ENCODE measurements at regions not wholly inside any gene's neighbourhood (a gene's known extent, or its start where the extent isn't known, plus 50 kb on each side); places are given as distances from the start of the nearest gene placed in this dataset.

GRCh38 chr11:29781268-29781667 lies 235.6 kb downstream of the KCNA4 start:
- no peak for FAIRE-seq

DNA sequence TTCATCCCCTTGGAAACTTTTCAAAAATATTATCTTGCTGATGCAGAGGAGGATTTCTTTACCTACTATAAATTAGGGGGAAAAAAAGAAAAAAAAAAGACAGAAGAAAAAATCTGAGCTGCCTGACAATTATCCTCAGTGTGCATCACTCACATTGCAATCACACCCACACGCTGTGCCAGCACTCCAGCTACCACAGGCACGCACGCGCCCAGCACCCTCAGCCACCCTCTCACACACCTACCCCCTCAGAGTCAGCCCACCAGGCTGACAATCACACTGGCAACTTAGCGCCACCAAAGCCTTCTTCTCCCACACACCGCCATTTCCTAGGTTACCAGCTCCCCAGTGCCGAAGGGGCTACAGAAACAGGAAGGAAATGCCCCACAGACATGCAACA lies 236.1 kb downstream of the KCNA4 start:
- no peak for FAIRE-seq

- FAIRE-seq: no peak
Observed at GRCh38 chr11:29773656-29774264, 243.1 kb downstream of the KCNA4 start.

DNA sequence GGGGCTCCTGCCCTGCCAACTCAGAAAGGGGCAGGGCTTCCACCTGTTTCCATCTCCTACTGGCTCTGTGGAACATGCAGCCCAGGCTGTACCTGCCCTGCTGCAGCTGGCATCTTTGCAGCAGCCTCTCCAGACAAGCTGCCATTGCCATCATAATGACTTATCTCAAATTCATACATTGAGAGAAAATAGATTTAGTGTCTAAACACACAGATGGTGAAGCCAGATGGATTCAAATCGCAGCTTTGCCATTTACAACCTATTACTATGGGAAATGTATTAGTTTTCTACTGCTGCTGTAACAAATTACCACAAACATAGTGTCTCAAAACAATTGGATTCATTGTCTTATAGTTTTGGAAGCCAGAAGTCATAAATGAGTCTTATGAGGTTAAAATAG lies 260.0 kb downstream of the KCNA4 start:
- no peak for FAIRE-seq

GRCh38 chr11:29755474-29755873 lies 261.4 kb downstream of the KCNA4 start:
- FAIRE-seq: no peak

DNA sequence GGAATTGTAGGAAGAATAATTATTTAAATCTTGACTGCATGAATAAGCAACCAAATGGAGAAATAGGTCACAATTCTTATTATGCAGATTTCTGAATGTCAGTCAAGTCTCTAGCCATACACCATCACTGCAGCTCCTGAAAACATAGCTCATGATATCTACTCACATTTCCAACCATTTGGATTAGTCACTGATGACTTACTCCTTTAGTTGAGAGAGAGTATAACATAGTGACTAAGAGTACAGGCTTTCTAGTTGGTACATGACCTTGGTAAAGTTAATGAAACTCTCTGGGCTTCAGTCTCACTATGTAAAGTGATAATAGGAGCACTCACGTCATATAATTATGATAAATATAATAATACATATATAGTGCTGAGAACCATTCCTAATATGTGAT lies 265.2 kb downstream of the KCNA4 start:
- no peak for FAIRE-seq

GRCh38 chr11:29750392-29750791 lies 266.4 kb downstream of the KCNA4 start:
- no peak for FAIRE-seq

GRCh38 chr11:29734287-29734686 lies 282.5 kb downstream of the KCNA4 start:
- no peak for FAIRE-seq

DNA sequence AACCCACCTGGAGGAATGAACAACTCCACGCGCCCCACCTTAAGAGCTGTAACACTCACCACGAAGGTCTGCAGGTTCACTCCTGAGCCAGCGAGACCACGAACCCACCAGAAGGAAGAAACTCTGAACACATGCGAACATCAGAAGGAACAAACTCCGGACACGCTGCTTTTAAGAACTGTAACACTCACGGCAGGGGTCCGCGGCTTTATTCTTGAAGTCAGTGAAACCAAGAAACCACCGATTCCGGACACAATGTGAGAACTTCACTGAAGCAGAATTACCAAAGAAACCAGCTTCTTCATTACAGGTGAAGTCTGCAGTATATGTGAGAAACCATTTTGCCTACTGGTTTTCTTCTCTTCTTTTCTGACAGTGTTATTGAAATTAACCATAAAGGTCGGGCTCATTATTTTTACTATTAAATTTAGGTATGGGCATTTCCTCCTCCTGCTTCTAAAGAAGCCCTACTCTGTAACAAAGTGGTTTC lies 303.0 kb downstream of the KCNA4 start:
- no peak for FAIRE-seq

DNA sequence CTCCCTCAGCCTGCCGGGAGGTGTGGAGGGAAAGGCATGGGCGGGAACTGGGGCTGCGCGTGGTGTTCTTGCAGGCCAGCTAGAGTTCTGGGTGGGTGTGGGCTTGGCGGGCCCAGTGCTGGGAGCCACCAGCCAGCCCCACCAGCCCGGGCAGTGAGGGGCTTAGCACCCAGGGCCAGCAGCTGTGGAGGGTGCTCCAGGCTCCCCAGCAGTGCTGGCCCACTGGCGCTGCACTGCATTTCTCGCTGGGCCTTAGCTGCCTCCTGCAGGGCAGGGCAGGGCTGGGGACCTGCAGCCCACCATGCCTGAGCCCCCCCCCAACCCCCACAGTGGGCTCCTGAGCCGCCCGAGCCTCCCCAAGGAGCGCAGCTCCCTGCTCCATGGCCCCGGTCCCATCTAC lies 304.2 kb downstream of the KCNA4 start:
- FAIRE-seq: no peak

DNA sequence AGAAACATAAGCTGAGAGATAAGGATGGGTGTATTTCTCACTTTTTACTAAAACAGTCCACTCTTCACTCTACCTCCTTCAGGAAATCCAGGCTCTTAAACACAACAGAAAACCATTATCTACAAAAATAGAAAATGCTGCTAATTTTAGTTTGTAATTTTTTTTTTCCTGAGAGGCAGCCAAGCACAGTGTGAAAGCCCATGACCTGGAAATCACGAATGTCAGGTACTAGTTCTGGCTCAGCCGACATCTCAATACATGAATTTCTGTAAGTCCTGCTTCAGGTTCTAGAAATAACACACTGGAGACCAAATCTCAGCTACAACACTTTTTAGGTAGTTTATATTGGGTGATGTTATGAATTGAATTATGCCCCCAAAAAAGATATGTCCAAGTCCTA lies 308.9 kb downstream of the KCNA4 start:
- no peak for FAIRE-seq

GRCh38 chr11:29685361-29685760 lies 331.5 kb downstream of the KCNA4 start:
- no peak for FAIRE-seq

DNA sequence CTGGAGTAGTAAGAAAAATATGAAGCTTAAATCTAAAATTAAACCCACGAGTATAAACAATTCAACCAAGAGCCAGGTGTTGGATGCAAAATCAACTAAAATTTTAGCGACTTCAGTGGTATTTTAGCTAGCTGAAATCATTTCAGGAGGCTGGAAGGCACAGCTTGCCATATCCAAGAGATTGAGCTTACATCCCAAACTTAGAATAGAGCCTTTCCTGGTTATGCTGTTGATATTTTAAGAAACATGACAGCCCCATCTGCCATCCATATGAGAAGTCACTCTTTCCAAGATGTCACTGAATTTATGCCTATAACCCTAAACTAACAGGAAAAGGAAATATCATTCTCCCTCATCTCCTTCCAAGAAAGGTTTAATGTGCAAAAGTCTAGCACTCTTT lies 334.0 kb downstream of the KCNA4 start:
- no peak for FAIRE-seq

DNA sequence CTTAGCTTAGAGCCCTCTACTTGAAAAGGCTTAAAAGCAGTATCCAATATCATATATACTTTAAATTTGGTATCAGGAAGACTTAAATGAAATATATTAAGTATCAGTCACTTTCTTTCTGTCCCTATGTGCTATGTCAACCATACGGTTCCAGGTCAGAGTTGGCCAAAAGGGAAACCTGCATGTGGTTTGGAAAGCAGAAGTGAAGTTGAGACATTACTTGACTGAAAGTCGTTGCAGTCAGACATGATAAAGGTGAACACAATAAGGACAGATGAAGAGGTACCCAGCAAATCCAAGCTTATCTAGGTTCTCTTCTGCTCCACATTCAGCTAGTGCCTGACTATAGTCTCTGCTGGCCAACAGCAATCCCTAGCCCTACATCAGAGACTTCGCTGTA lies 336.8 kb downstream of the KCNA4 start:
- FAIRE-seq: no peak

DNA sequence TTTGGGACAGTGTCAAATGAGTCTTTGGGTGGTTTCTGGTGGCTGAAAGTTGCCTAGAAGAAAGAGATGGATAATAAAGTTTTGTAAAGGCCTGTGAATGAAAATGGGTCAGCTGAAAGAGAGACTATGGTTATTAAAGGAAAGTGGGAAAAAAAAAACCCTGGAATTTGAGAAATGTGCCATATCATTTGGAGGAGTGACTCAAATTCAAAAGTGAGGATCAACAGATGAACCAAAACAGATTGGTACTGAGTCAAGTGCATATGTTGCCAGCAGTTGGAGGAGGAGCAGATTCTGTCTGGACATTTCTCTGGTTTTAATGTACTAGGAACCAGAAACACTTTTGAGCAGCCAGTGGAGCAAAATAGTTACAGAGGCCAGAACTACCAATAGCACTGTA lies 339.8 kb downstream of the KCNA4 start:
- FAIRE-seq: no peak

- no peak for FAIRE-seq
Observed at GRCh38 chr11:29669310-29669709, 347.5 kb downstream of the KCNA4 start.

DNA sequence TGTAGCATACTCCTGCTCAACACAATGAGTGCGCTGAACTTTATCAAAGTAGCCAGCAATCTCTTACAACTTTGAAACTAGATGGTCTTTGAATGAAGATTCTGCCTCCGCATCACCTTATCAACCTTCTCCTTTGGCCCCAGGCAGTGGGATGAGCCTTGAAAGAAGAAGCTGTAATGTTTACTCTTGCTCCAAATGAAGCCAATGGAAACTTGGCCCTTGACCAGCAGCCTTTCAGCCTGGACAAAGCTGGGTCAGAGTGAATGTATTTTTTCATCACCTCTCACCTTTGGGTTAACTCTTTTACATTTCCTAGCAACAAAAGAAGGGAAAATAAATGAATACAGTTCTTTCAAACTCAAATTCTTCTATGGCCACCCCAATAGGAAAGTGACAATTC lies 359.1 kb downstream of the KCNA4 start:
- no peak for FAIRE-seq

DNA sequence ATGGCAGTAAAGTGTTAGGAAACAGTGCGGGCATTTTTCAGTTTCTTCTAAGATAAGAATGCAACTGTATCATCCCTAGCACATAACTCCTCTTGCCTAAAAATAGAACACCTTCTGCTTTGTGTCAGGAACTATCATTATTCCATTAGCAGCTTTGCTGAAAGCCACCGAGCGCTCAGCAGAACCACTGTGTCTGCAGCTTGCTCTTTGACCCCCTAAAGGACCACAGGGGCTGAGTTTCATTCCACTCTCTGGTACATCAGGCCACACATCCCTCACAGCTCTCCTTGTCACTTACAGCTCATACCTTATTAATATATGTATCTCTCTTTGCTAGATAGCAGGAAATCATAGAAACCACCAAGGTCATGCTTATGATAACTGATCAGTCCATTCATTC lies 360.2 kb downstream of the KCNA4 start:
- no peak for FAIRE-seq

DNA sequence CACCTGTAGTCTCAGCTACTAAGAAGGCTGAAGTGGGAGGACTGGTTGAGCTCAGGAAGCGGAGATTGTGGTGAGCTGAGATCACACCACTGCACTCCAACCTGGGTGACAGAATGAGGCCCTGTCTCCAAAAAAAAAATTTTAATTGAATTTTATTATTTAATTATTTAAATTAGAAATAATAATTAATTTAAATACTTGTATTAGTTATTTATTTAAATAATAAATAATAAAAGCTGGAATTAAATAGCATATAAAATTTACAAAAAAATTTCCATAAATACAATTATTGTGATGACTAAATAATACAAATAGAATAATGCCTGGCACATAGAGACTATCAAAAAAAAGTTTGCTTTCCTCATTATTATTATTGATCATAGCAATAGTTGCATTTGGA lies 371.5 kb downstream of the KCNA4 start:
- no peak for FAIRE-seq

- FAIRE-seq: no peak
Observed at GRCh38 chr11:29641201-29641600, 375.6 kb downstream of the KCNA4 start.

DNA sequence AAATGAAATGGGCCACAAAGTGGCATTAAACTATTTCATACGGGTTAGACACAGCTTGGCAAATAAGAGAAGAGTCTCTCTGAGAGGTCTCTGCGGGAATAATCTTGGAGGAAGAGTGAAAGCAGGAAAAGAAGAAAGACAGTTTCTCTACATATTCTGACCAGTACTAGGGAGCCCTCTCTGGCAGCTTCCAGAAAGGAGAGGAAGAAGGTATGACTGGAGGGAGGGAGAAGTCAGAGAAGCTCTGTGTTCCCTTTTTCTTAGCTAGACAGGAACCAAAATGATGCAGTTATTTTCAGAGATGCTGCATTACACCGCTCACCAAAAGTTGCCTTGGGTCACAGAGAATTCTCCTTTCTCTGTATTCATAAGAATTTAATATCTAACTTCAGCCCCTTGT lies 382.1 kb downstream of the KCNA4 start:
- FAIRE-seq: no peak

- no peak for FAIRE-seq
Observed at GRCh38 chr11:29634244-29634643, 382.6 kb downstream of the KCNA4 start.

DNA sequence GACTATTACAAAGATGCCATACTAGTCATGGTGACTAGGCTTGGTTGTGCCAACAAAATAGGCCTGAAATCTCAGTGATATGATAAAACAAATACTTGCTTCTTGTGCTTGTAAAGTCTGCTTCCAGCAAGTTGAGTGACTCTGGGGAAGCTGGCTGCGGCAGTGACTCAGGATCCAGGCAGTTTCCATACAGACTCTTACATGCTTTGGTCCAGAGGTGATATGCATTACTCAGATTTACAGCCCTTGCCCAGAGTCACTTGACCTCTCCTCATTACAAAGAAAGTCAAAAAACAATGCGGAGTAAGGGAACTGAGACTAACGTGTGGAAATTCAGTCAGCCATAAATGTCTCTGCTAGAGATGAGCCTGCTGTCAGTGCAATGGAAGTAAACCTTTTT lies 387.5 kb downstream of the KCNA4 start:
- FAIRE-seq: no peak

GRCh38 chr11:29628609-29629008 lies 388.2 kb downstream of the KCNA4 start:
- FAIRE-seq: no peak

DNA sequence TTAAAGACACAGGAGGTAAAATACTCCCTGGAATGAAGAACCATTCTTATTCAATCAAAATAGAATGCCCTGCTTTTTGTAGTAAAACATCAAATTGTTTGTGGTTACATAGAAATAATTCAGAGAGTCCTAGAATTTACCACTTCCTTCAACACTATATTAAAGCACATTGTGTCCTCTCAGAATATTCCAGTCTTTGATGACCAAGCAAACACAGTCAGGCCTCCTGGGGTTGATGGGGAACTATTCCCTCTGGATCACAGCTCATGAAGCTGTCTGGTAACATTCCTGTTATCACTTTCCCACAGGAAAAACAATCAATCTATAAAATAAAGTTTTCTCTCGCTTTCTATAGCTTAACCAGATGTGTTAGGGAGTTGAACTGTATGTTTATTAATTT lies 389.3 kb downstream of the KCNA4 start:
- FAIRE-seq: no peak

All from islet of Langerhans (tissue), 1 donor.